Globus pallidus (tissue), 1 donor: ENCODE measurements at regions not wholly inside any gene's neighbourhood (a gene's known extent, or its start where the extent isn't known, plus 50 kb on each side); places are given as distances from the start of the nearest gene placed in this dataset.
"Not testable (repeated sequence)": the region's sequence is repeated elsewhere in the genome, so short reads cannot be mapped to it uniquely, and the experiment has no call there.

Experiments used
- DNase-seq: peaks from one replicate; pipeline ENCODE4 v3.0.0-alpha.2; 2015; ENCODE audit warnings: low spot score

DNA sequence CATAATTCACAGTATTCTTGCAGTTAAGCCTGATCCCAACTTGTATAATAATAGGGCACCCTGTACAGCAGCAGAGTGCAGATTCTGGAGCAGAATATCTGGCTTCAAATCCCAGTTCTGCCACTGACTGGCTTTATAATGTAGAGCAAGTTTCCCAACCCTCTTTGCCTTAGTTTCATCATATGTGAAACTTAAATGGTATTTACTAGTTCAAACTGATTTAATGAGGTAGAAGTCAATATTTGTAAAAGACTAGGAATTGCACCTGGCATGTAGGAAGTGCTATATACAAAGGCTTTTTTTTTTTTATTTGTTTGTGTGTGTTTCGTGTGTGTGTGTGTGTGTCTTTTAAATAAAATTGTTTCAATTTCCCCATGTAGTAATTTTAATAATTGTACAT is 125.9 kb downstream of the CCER1 start:
- DNase-seq, result no peak

DNA sequence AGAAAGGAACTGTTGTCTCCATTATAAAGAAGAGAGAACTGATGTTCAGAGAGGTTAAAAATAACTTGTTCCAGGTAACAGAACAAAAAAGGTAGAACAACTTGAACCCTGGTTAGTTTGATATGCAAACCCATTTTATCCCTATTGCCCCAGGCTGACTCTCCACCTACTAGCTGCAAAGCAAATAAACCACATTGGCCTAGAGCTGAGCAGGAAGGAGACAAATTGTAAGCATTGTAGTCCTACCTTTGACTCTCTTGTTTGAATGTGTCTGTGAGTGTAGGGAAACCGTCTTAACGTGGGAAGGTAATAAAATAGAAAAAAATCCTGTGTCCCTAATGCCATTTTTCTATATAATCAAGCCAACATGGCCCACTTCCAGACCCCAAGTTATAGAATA is 126.4 kb downstream of the CCER1 start:
- no peak for DNase-seq

DNA sequence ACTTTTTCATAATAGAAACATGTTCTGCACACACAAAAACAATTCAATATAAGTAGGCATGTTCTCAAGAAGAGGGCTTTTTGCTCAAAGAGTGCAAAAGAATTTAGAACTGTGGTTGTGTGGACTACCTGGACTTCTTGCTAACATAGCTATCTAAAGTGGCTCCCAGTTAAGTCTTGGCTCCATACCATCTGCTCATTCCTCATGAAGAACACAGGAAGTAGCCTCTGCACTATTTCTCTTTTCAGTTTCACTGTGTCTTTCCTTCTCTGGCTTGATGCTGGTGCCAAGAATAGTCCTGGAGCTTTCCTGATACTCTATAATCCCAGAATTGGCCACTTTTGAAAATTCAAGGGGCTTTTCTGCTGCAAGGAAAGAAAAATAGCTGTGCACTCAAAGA is 127.4 kb downstream of the CCER1 start:
- DNase-seq, result no peak

DNA sequence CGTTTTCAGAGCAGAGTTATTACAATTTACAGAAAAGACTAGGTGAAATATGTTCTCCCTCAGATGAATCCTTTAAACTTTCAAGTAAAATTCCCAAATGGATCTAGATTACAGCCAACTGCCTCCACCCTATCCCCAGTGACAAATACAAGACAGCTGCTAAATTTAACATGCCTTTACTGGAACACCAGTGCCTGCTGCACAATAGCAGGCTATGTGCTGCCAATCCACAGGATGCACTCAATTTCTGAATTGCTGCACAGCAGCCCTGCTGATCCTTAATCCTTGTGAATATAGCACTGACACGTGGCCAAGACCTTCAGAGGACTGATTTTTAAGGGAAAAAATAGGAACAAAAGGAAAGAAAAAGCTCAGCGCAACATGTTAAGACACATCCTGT is 128.9 kb downstream of the CCER1 start:
- no peak for DNase-seq

DNA sequence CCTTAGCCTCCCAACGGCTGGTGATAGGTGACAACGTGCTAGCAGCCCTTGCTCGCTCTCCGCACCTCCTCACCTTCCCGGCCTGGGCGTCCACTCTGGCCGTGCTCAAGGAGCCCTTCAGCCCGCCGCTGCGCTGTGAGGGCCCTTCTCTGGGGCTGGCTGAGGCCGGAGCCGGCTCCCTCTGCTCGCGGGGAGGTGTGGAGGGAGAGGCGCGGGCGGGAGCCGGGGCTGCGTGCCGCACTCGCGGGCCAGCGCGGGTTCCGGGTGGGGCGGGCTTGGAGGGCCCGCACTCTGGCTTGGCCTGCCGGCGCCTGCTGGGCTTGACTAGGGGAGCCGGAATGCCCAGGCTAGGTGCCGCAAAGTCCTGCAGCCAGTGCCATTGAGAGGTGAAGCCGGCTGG is 131.1 kb downstream of the CCER1 start:
- no peak for DNase-seq

DNA sequence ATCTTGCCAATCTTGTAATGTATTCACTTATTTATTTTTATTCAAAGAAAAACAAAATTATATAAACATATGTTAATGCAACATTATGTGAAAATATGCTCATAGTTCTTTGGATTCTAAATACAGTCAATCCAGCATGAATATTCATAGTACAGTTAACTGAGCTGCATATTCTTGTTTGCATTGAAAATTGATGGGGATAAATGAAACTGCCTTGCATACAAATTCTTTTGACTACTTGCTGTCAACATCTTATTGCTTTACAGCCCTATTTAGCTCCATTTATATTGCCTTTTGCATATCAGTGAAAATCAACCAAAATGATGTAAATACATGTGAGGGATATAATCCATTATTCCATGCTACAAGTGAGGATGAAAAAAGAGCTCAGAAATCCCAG is 135.3 kb downstream of the CCER1 start:
- no peak for DNase-seq

DNA sequence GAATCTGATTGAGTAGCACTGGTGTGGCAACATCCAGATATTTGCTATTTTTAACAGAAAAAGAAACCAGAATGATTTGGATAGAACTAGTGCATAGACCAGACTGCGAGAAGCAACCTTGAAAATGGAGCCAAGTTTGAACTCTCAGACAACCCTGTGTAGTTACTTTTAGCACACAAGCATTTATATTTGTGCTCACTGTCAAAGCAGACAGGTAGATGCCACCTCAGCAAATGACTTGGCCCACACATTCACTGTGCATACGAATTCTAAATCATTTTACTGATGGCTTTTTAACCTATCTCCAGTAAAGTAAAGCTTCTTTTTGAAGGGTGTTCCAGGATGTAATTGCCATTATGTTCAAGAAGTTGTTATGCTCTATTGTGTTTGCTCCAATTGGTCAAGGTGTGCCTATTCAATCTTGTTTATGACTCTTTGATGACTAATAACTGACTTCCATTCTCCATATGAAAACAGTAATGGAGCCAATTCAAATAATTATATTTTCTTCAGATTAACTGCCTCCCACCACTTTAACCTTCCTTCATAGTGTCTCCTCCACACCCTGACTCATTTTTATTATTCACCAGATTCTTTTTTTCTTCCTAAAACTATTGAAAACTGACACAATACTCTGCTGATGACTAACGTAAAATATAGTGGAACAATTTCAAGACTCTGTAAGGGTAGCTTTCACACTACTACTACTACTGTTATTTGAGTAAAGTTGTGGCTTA is 138.5 kb downstream of the CCER1 start:
- no peak for DNase-seq

DNA sequence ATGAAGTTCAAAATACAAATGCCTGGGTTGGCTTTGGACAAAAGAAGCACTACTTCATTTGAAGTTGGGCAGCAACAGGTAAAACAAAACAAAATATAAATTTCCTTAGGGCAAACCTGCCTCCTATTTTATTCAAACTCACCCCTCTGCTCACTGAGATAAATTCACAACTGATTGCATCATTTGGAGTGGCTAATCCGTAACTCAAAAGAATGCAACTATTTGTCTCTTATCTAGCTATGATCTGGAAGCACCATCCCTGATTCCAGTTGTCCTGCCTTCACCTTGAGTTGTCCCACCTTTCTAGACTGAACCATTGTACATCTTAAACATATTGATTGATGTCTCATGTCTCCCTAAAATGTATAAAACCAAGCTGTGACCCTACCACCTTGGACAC is 145.0 kb downstream of the CCER1 start:
- no peak for DNase-seq

DNA sequence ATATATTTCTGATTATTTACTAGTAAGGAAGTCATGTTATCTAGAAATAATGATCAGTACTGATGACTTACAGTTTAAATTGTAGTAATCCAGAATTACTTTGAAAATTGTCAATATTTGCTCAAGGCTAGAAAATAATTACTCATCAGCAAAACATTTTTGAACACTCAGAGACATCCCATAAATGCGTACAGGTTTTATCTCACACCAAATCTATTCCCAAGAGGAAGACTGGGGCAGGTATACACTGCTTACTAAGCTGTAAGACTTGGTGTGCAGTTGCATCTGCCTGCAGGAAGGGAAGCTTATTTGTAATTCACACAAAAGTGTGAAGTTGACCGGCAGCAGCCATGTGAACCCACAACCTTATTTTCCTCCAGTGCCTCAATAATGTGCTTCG is 146.4 kb downstream of the CCER1 start:
- DNase-seq, result no peak

DNA sequence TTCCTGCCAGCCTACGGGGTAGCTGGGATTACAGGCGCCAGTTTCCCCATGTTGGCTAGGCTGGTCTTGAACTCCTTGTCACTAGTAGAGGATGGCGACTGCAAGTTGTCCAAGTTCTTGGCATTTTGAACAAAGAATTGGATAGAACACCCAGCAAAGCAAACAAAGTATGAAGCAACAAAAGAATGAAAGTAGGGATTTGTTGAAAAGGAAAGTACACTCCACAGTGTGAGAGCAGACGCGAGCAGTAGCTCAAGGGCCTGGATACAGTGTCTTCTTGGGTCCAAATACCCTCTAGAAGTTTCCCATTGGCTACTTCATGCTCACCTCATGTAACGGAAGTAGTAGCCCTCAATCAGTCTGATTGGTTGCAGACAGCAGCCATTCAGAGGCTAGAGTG is 152.2 kb downstream of the CCER1 start:
- no peak for DNase-seq

DNA sequence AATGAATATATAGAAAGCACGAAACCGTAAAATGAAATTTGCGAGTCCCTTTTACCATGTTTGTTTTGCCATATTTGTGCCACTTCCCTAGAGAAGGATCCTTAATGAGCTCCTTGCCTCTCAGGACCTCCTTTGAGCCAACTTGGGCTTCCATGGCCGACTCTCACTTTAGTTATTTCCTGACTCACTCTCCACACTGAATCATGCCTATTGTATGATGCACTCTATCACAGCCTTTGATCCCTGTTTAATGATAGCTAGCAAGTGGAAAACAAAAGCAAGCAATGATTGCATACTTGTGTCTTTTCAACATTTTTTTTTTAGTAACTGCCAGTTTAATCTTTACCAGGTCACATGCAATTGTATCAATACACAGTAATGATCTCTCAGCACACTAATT is 153.2 kb downstream of the CCER1 start:
- DNase-seq, result no peak

DNA sequence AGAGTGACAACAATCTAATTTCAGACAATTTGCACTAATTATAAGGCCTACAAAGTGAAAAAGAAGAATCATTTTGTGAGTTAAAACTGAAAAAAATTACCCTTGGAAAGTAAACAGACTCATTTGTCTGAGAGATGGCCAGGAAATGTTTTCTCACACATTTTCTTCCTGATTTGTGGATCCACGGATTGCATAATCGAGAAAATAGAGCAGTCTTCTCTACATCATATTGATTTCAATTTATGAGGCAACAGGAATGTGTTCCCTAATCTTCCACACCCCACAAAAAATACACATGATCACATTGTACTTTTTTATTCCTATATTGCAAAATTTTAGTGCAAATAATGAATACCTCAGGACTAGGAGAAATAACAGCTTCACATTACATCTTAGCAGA is 160.8 kb downstream of the CCER1 start:
- no peak for DNase-seq

DNA sequence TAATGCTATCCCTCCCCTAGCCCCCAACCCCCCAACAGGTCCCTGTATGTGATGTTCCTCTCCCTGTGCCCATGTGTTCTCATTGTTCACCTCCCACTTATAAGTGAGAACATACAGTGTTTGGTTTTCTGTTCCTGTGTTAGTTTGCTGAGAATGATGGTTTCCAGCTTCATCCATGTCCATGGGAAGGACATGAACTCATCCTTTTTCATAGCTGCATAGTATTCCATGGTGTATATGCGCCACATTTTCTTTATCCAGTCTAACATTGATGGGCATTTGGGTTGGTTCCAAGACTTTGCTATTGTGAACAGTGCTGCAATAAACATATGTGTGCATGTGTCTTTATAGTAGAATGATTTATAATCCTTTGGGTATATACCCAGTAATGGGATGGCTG is 162.3 kb downstream of the CCER1 start:
- DNase-seq, result not testable (repeated sequence)

DNA sequence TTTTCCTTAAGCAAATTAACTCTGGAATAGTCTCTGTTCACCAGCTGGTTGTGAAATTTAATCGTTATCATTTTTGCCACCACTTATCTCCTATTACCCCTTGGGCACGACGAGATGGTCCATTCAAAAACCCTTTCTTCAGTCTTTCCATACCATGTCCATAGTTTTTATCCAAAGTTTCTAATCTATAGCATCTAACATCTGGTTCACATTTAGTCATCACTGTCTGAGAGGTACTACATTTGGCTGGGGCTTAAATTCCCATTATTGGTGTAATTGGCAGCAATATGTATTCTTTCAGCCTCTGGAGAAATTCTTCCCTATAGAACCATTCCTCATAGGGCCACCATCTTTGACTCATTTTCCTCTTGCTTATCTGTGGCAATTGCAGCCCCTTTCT is 163.5 kb downstream of the CCER1 start:
- DNase-seq, result no peak

DNA sequence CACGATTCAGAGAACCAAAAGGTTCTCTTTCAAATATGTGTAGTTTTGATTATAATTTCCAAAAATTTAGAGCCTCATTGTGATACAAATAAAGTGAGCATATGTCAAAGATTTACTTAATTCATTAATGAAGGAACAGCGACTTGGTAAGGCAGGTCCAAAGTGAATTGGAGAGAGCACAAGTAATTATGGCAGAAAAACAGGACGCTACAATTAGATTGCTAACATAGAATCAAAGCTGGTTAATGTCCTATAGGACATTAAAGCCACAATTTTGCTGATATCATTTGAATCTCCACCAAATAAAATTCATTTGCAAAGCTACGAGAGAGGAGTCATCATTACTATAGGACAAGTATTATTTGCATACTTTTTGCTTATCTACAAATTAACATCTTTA is 164.2 kb downstream of the CCER1 start:
- no peak for DNase-seq

DNA sequence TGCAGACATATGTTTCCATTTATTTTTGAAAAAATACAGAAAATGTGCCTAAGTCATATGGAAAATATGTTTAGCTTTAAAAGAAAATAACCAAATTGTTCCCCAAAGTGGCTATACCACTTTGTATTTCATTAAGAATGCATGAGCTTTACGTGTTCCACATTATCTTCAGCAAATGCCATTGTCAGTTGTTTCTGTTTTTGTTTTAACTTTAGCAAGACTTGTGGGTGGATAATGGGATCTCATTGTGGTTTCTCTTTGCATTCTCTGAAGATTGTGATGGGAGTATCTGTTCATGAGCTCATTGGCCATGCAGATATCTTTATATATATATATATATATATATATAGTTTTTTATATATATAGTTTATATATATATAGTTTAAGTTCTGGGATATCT is 181.5 kb downstream of the CCER1 start:
- no peak for DNase-seq

DNA sequence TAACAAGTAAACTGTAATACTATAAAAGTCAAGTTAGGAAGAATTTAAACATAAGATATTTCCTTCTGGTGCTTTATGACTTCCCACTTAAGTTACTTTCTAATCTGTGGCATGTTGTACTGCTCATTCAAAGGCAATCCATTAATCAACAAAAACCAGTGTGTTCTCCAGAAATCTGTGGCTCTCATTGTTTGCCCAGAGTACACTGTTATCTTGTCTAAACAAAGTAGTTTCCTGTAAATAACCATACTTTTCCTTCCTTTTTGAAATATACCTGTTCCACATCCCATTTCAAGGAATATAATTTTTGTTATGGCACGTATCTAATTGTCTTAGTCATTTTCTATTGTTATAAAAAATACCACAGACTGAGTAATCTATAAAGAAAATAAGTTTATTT is 184.1 kb downstream of the CCER1 start:
- DNase-seq, result no peak

DNA sequence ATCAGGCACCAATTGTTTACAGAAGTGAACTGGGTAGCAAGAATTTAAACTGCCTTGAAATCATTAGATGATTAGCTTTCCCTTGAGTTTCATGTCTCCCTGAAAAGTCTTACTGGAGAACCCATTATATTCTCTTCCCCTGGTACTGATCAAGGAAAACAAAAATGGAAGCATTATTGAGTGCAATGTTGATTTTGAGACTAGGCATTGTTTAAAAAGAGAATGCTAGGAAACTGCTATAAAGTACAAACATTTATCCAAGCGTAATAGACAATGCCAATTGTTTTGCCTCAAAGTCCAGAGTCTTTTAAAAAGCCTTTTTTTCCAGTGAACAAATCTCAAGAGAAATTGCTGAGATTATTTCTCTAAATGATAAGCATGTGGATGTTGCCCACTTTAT is 197.0 kb downstream of the CCER1 start:
- peak; percentile 1 for DNase-seq

DNA sequence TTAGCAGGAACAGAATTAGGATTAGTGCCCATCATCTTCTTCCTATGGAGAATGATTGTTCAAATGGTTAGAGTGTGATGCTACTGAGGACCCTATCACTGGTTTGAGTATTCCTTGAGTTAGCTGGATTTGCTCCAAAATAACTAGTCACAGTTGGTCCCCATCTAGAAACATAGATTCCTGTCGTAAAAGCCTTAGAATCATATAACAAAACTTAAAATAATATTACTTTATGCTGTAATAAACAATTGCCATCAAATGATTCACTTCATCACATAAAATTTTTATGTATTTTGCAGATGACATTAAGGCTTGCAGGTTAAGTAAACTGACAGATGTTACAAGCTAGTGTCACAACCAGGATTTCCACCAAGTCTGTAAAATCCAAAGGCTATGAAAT is 209.8 kb downstream of the CCER1 start:
- no peak for DNase-seq

DNA sequence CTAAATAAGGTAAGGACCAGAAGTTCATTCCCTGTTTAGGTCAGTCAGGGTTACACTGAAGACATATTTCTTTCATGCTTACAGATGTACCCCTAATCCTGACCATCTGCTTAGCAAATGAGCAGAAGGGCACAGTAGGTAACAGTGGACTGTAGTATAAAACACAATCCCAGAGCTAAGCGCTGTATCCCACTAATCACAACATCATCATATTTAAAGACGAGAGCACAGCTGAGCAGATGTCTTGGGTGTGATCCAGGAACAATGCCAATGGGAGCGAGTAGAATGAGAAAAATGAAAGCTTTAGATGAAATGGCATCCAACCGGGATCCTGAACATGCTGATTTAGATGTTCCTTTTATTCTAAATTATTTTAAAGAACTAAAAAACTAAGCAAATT is 213.4 kb downstream of the CCER1 start:
- no peak for DNase-seq

DNA sequence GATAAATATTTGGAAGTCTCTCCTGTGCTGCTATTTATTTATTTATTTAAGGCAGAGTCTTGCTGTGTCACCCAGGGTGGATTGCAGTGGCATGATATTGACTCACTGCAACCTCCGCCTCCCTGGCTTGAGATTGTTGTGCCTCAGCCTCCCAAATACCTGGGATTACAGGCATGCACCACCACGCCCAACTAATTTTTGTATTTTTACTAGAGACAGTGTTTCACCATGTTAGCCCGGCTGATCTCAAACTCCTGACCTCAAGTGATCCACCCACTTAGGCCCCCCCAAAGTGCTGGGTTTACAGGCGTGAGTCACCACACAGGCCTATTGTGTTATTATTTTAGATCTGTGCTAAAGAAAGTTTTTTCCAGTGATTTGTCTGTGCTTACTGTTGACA is 225.2 kb downstream of the CCER1 start:
- no peak for DNase-seq

DNA sequence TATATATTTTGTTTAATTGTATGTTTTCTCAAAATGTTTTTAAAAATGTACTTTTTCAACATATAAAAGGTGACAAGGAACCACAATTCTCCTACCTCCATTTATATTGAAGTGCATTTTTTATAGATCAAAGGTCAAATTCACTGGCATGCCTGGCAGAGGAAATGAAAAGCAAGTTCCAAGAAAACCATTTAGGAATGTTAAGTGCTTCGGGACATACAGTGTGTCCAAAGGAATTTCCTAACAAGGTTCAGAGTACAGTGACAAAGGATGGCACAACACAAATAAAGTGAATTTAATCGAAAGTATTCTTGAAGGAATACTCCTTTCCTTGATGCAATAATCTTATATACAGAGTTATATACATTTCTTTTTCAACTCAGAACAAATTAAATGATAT is 242.3 kb downstream of the CCER1 start:
- no peak for DNase-seq

DNA sequence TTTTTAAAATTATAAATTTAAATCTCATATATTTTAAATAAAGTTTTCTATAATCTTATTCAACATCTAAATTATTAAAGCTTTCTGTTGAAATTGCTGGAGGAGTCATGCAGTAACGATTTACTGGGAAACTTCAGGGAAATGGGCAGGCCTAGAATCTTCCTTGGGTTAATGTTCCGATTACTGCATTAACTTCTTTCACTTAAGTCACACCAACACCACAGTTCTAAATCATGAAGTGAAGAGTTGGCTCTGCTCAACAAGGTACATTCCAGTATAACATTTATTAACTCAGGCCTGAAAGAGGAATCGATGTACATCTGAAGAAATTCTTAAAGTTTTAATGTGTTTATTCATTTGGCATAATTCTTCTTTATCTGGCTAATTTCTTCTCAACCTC is 244.3 kb downstream of the CCER1 start:
- no peak for DNase-seq

DNA sequence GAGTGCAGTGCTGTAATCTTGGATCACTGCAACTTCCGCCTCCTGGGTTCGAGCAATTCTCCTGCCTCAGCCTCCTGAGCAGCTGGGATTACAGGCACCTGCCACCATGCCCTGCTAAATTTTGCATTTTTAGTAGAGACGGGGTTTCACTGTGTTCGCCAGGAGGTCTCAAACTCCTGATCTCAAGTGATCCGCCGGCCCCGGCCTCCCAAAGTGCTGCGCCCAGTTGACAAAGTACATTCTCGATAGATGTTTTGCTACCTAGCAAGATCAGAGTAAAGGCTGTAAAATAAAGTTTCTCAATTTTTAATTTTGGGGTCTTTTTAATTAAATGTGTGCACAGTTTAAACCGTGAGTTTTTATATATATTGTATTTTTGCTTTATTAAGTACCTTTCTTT is 248.9 kb downstream of the CCER1 start:
- no peak for DNase-seq

DNA sequence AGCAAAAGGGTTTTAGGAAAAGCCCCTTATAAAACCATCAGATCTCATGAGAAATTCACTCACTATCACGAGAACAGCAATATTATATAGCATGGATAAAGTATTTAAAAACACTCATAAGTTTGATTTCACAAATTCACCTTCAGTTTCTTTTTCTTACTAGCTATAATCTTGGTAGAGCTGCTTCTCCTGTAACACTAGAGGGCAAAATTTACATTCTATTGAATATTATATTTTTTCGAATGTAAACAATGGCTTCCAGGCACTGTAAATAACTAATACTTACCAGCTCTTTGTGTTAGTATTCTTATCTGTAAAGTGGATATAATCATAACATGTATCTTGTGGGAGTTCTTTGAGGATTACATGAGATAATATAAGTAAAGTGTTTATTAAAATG is 259.6 kb downstream of the CCER1 start:
- DNase-seq, result no peak
